ENCODE measurements at regions not wholly inside any gene's neighbourhood (a gene's known extent, or its start where the extent isn't known, plus 50 kb on each side); places are given as distances from the start of the nearest gene placed in this dataset.
"Not testable (repeated sequence)": the region's sequence is repeated elsewhere in the genome, so short reads cannot be mapped to it uniquely, and the experiment has no call there.

- DNase-seq: no peak
Observed at GRCh38 chr18:22570492-22570891, 152.8 kb upstream of the CTAGE1 start.

- no peak for DNase-seq
Observed at GRCh38 chr18:22572341-22572740, 154.6 kb upstream of the CTAGE1 start.

- DNase-seq: no peak
Observed at GRCh38 chr18:22579271-22579670, 161.6 kb upstream of the CTAGE1 start.

- no peak for DNase-seq
Observed at GRCh38 chr18:22585333-22585732, 167.6 kb upstream of the CTAGE1 start.

GRCh38 chr18:22585821-22586220 lies 168.1 kb upstream of the CTAGE1 start:
- no peak for DNase-seq

GRCh38 chr18:22591222-22591621 lies 173.5 kb upstream of the CTAGE1 start:
- DNase-seq: no peak

- no peak for DNase-seq
Observed at GRCh38 chr18:22594155-22594690, 176.5 kb upstream of the CTAGE1 start.

GRCh38 chr18:22601481-22601880 lies 183.8 kb upstream of the CTAGE1 start:
- no peak for DNase-seq

- not testable (repeated sequence) for DNase-seq
Observed at GRCh38 chr18:22602456-22602855, 184.7 kb upstream of the CTAGE1 start.

GRCh38 chr18:22603902-22604301 lies 186.2 kb upstream of the CTAGE1 start:
- no peak for DNase-seq

GRCh38 chr18:22604390-22604985 lies 186.8 kb upstream of the CTAGE1 start:
- no peak for DNase-seq

GRCh38 chr18:22604986-22605421 lies 187.3 kb upstream of the CTAGE1 start:
- DNase-seq: no peak

- no peak for DNase-seq
Observed at GRCh38 chr18:22605736-22606135, 188.0 kb upstream of the CTAGE1 start.

- DNase-seq: no peak
Observed at GRCh38 chr18:22606563-22607283, 189.0 kb upstream of the CTAGE1 start.

GRCh38 chr18:22607284-22607635 lies 189.5 kb upstream of the CTAGE1 start:
- no peak for DNase-seq

- no peak for DNase-seq
Observed at GRCh38 chr18:22608847-22609246, 191.1 kb upstream of the CTAGE1 start.

- DNase-seq: no peak
Observed at GRCh38 chr18:22609642-22610041, 191.9 kb upstream of the CTAGE1 start.

- peak in 2 of 3 experiments; percentile 5 to 30 for DNase-seq
Observed at GRCh38 chr18:22613058-22613690, 195.5 kb upstream of the CTAGE1 start.

GRCh38 chr18:22613788-22614187 lies 196.1 kb upstream of the CTAGE1 start:
- no peak for DNase-seq

- no peak for DNase-seq
Observed at GRCh38 chr18:22623513-22623912, 205.8 kb upstream of the CTAGE1 start.

GRCh38 chr18:22624176-22624575 lies 206.5 kb upstream of the CTAGE1 start:
- DNase-seq: no peak

GRCh38 chr18:22625406-22625805 lies 207.7 kb upstream of the CTAGE1 start:
- DNase-seq: no peak

GRCh38 chr18:22626771-22627170 lies 209.1 kb upstream of the CTAGE1 start:
- no peak for DNase-seq

GRCh38 chr18:22627506-22627905 lies 209.8 kb upstream of the CTAGE1 start:
- no peak for DNase-seq

Data from NCI-H1417 (cell line).